AG10803 (cell line): ENCODE measurements at regions not wholly inside any gene's neighbourhood (a gene's known extent, or its start where the extent isn't known, plus 50 kb on each side); places are given as distances from the start of the nearest gene placed in this dataset.

Source experiments
- DNase-seq: peaks from one replicate; pipeline ENCODE4 v3.0.0; 2010; ENCODE audit warnings: low read depth
- H3K4me3 ChIP-seq: 2 replicates; pipeline ENCODE4 v1.5.1; 2011; ENCODE audit warnings: mild to moderate bottlenecking, low read length, control low read depth
- TF ChIP-seq, protein P1 (sequence below): conservative IDR thresholded peaks from 2 replicates; pipeline ENCODE4 v1.5.1; 2011; ENCODE audit warnings: mild to moderate bottlenecking, low read length, control low read depth, inconsistent platforms

DNA sequence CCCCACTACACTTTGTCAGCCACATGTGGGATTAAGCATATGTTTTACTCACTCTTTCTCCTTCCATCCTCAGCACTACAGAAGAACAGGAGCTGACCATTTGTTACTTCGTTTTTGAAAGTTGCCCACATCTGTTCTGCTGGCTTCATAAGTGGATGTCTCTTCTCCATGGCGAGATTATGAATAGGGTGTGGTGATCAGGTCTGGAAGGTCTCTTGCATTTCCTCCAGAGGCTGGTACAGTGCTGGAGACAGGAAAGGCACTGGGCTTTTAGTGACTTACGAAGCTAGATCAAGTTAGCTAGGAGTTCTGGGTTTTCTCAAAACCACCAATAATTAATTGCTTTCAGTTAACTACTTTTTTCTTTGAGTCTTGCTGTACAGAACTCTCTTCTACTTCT is 136.5 kb downstream of the AQP4 start:
- H3K4me3 ChIP-seq: no peak overlapping the region
- DNase-seq: no peak
- TF ChIP-seq, protein P1, sequence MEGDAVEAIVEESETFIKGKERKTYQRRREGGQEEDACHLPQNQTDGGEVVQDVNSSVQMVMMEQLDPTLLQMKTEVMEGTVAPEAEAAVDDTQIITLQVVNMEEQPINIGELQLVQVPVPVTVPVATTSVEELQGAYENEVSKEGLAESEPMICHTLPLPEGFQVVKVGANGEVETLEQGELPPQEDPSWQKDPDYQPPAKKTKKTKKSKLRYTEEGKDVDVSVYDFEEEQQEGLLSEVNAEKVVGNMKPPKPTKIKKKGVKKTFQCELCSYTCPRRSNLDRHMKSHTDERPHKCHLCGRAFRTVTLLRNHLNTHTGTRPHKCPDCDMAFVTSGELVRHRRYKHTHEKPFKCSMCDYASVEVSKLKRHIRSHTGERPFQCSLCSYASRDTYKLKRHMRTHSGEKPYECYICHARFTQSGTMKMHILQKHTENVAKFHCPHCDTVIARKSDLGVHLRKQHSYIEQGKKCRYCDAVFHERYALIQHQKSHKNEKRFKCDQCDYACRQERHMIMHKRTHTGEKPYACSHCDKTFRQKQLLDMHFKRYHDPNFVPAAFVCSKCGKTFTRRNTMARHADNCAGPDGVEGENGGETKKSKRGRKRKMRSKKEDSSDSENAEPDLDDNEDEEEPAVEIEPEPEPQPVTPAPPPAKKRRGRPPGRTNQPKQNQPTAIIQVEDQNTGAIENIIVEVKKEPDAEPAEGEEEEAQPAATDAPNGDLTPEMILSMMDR: no peak

DNA sequence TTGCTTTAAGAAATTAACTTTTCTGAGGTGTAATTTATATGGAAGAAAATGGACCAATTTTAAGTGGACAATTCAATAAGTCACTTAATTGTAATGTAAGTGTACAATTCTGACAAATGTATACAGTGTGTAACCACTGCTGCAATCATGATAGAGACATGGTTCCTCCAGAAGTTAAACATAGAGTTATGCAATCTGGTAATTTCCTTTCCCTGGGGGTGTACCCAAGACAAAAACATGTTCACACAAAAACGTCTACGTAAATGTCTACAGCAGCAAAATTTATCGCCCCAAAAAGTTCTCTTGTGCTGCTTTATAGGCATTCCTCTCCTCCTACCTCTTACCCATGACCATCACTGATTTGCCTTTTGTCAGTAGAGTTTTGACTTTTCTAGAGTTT is 141.5 kb downstream of the AQP4 start:
- H3K4me3 ChIP-seq: no peak overlapping the region
- DNase-seq: no peak
- TF ChIP-seq, protein P1: no peak

DNA sequence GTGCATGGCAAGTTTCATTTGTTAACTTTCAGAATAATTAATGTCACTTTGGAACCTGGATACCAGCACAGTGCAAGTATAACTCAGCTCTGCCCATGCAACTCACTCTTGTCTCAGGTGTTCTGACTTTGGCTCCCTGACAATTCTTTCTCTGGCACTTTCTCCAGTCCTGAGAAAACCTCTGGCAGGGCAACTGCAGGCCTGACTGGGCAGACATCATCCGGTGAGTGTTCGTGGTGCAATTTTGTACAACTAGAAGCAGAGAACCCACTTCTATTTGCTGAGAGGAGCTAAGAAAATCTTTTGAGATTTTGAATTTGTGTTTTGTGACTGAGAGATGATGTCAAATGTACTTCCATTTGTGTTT is 143.0 kb downstream of the AQP4 start:
- no peak overlapping the region for H3K4me3 ChIP-seq
- TF ChIP-seq, protein P1: no peak
- DNase-seq: no peak

DNA sequence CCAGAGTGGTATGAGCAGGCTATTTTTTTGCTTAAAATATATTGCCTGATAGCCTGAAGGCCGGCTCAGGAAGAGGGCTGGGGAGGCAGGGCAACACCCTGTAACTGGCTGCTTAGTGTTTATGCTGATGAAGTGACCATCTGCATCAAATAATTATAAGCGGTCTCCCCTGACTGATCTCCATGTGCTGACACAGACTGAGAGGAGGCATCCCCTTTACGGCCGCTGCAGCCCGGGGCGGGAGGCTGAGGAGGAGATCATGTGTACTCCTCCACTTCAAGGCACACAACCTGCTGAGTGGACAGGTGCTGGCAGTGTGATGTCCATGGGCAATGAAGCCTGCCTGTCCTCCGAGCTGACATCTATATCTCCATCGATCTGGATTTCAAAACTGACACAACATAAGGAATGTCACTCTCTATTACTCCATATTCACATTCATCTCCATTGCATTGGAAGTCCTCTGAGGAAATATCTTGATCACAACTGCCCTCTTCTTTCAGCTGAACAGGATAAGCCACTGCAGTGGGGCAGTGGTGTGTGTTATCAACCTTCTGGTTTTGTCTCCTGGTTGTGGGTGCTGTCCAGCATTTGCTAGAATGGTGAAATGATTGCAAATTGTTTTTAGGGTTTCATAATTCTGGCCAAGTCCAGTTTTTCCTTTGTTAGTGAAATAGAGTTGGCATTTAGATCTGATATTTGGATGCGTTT is 143.5 kb downstream of the AQP4 start:
- no peak overlapping the region for H3K4me3 ChIP-seq
- no peak for DNase-seq

DNA sequence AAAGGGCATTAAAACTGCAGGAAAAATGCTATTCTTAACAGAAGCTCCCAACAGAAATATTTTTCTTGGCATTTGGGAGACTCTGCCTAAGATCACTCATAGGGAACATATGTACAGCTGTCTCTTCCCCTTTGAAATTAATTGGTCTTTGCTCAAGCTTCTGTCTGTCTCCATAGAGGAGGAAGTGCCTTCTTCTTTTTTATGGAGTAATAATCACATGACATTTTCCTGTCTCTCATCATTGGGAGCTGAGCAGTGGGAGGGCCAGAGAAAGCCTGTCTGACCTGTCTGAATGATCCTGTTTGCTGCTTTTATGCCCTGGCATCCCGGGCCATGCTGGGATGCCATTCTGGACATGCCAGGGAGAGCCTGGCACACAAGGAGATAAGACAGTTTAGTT is 145.6 kb downstream of the AQP4 start:
- TF ChIP-seq, protein P1: no peak
- H3K4me3 ChIP-seq: no peak overlapping the region
- no peak for DNase-seq

More for the DNA sequence above, 143.5 kb downstream of the AQP4 start:
- TF ChIP-seq, protein P1: no peak

DNA sequence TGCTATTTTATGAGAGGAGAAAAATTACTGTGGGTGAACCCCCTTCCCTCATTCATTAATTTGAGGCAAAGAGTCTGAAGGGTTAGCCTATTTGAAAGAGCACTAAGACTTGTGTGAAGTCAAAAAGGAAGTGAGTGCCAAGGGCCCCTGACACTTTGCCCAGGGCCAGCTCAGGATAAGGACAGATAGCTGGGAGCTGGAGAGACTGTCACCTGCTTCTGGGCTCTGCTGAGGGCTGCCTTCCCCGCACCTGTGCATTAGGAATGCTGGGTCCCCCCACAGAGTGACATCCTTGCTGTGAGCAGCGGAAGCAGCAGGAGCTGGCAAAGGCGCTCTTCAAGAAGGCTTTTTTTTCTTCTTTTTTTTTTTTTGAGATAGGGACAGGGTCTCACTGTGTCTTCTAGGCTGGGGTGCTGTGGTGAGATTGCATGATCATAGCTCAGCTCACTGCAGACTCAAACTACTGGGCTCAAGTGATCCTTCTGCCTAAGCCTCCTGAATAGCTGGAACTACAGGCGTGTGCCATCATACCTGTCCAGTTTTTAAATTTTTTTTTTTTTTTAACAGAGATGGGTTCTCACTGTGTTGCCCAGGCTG is 148.3 kb downstream of the AQP4 start:
- no peak for DNase-seq
- TF ChIP-seq, protein P1: no peak
- H3K4me3 ChIP-seq: no peak overlapping the region

DNA sequence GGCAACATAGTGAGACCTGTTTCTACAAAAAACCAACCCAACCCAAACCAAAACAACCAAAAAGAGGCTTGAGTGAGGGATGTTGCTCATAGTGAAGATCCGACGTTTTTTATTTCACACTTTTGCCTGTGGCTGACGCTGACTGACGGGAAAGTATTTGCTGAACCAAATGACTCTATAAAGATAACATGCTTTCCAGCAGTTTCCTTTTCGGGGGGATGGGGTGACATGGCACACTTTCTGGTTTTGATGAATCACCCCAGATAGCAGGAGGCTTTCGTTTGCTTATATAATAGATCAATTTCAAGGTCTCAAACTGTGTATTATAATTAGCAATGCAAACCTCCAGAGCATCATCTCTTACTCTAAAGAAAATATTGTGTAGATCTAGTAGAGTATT is 150.8 kb downstream of the AQP4 start:
- no peak for DNase-seq
- TF ChIP-seq, protein P1: no peak
- no peak overlapping the region for H3K4me3 ChIP-seq
